Mucosa of rectum (tissue), 2 donors: ENCODE measurements at regions not wholly inside any gene's neighbourhood (a gene's known extent, or its start where the extent isn't known, plus 50 kb on each side); places are given as distances from the start of the nearest gene placed in this dataset.

Source experiments
- H3K27ac ChIP-seq, 2 donors: one replicate each; pipeline ENCODE4 v1.7.0; 2013; ENCODE audit warnings: inconsistent platforms in 2 of 2, low read depth in 2 of 2, low read length in 2 of 2
- H3K27me3 ChIP-seq, 2 donors: one replicate each; pipeline ENCODE4 v1.7.0; 2013; ENCODE audit warnings: low read length in 2 of 2; ENCODE audit not compliant: control insufficient read depth in 2 of 2, insufficient read depth in 2 of 2
- H3K36me3 ChIP-seq, 2 donors: one replicate each; pipeline ENCODE4 v1.7.0; 2013; ENCODE audit warnings: low read length in 2 of 2; ENCODE audit not compliant: control insufficient read depth in 2 of 2, insufficient read depth in 2 of 2
- H3K4me1 ChIP-seq, 2 donors: one replicate each; pipeline ENCODE4 v1.7.0; 2013; ENCODE audit warnings: low read length in 2 of 2, mild to moderate bottlenecking in 1 of 2; ENCODE audit not compliant: control insufficient read depth in 2 of 2, insufficient read depth in 2 of 2
- H3K4me3 ChIP-seq, 2 donors: one replicate each; pipeline ENCODE4 v1.7.0; 2013; ENCODE audit warnings: low read length in 2 of 2
- H3K9ac ChIP-seq, 2 donors: one replicate each; pipeline ENCODE4 v1.7.0; 2013; ENCODE audit warnings: low read length in 2 of 2, low read depth in 1 of 2, mild to moderate bottlenecking in 1 of 2
- H3K9me3 ChIP-seq, 2 donors: one replicate each; pipeline ENCODE4 v1.7.0; 2013; ENCODE audit warnings: low read length in 2 of 2; ENCODE audit not compliant: control insufficient read depth in 2 of 2
- donor health status: healthy.
- donor health status: Normal muscosa, but diverticular disease.

DNA sequence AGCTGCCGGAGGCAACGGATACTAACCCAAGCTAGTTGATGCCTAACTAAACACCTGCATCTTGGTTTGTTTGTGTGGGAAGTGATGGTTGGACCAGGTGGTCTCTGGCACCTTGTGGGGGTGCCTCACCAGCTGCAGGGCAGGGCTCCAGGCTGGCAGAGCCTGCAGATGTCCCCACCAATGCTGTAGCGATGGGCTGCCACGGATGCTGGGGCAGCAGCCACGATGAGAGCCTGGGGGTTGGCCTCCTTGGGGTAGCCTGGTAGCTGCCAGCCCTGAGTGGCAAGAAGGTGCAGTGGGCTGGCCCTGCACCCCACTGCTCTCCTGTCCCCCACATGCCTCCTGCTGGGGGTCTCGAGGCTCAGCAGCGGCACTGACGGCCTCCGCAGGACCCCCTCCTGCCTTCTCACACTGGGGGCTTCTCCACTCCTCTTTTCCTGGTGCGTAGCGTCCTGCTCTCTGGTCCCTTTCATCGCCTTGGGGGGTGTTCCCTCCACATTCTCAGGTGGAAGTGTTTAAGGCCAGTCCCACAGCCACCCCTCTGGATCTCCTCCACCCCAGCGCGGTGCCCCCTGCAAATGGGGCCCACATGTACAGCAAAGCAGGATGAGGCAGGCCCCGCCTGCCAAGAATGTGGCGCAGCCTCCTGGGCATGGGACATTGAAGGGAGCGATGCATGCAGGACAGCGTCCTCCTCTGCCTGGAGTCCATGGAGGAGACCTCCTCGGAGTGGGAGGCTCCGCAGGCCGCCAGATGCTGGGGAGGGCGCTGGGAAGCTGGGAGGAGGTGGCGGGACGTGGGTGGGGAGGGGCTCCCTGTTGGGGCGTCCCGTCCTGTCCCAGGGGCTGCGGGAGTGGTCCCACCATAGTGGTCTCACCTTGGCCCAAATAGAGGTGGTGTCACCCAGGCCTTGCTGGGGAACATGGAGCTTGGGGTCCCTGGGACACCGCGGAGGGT, 173.1 kb downstream of the ASB1 start:
- no peaks in the 10 kb centered on the region for H3K36me3 ChIP-seq
- H3K4me3 ChIP-seq, result no peak overlapping the region
- no peaks in the 10 kb centered on the region for H3K4me1 ChIP-seq
- no peaks in the 10 kb centered on the region for H3K9me3 ChIP-seq
- no peak overlapping the region for H3K27ac ChIP-seq
- H3K27me3 ChIP-seq, result no peaks in the 10 kb centered on the region
- H3K9ac ChIP-seq, result no peak overlapping the region

DNA sequence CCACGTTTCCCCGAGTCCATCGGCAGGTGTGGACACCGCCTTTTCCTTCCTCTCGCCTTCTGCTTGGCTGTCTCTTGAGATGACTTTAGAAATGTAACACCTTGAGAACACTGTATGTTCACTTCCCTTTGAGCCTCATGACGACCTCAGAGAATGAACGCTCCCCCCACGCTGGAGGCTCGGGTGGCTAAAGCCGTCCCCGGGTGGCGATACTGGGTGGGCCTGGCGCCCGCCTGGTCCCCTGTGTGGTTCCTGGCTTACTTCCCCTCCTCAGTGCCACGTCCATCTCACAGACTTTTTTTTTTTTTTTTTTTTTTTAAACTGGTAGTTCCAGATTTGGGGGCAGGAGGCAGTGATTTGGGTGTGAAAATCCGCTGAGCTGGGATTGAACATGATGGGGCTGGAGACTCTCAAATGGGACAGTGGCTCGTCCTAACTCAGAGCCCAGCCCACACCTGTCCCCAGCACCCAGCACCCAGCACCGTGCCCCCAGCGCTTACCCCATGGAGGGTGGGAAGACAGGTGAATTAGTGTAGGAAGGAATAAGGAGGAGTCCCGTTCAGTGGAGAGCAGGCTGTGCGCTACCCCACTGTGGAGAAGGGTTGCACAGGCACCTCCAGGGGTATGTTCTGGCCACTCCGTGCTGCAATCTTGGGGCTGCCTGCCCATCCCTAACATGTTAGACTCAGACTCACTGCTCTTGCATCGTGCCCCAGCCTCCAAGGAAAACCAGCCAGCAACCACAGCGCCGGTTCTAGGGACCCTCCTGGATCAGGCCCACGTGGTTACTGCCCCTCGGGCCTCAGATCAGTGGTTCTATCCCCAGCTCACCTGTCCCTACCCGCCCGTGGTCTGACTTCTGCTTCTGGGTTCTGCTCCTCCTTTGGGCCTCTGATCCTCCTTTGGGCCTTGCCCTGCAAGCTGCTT, 174.0 kb downstream of the ASB1 start:
- Histone ChIP-seq H3K9me3 (no peaks in the 10 kb centered on the region), H3K27ac (no peak overlapping the region), H3K27me3 (no peaks in the 10 kb centered on the region), H3K9ac (no peak overlapping the region), H3K4me3 (no peak overlapping the region), H3K36me3 (no peaks in the 10 kb centered on the region), H3K4me1 (no peaks in the 10 kb centered on the region)

DNA sequence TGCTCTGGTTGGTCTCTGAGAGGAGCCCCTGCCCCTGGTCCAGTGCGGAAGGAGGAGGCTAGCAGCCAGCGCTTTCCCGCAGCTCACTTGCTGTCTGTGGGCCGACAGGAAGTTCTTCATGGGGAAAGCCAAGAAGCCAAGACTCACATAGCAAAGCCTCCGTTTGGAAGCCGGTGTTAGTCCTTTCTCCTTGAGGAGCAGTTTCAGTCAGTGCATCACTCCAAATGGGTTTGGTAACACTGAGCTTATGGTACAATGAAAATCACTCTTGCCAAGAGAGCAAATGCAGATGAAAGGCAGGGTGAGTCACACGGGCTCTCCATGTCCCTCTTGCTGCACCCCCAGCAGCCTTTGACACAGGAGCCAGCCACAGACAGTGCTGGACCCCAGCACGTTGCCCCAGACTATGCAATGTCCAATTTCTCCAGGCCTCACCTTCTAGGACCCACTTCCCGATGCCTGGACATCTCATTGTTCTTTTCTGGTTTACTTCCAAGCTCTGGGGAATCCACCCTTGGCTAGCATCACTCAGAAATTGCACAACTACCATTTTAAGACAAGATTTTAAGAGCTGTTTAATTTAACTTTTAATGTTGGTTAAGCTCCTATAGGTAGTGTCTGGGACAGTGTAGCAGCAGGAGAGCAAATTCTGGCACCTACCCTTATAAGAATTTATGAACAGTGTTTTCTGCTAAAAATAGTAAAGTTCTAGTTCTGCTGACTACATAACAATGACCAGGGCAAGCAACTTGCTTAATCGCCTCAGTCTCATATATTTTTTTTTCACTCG, 174.9 kb downstream of the ASB1 start:
- Histone ChIP-seq H3K9ac (no peak overlapping the region), H3K27ac (no peak overlapping the region), H3K4me3 (no peak overlapping the region), H3K4me1 (no peaks in the 10 kb centered on the region), H3K27me3 (no peaks in the 10 kb centered on the region), H3K36me3 (no peaks in the 10 kb centered on the region), H3K9me3 (no peaks in the 10 kb centered on the region)

DNA sequence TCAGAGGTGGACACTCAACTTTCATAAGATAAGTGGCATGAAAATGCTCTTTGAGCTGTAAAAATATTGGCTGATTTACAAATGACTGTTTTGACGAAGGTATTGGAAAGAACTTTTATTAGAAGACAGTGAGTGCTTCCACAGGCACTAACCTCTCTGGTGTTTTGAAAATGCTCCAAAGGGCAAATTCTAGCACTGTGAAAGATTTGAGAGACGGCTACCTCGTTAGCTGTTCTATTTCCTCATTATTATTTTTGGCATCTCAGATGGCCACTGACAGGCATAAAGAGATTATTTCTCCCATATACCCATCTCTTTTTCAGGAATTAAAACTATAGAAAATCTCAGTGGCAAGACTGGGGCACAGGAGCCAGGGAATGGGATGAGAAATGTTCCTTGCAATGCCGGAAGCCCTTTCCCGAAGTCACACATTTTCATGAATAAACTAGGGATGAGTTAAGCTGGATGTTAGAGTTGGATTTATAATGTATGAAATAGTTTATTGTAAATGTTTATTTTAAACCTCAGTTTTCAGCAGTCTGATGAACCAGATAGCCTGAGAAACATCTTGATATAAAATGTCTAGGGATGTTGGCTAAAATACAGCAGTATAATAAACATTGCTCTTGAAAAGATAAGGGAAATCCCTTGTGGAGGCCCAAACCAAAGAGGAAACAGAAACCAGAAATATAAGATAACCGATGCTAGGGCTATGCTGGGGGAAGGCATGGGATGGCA, 175.7 kb downstream of the ASB1 start:
- no peaks in the 10 kb centered on the region for H3K4me1 ChIP-seq
- H3K9me3 ChIP-seq, result no peaks in the 10 kb centered on the region
- no peak overlapping the region for H3K27ac ChIP-seq
- no peak overlapping the region for H3K9ac ChIP-seq
- H3K36me3 ChIP-seq, result no peaks in the 10 kb centered on the region
- H3K27me3 ChIP-seq, result no peaks in the 10 kb centered on the region
- H3K4me3 ChIP-seq, result no peak overlapping the region

DNA sequence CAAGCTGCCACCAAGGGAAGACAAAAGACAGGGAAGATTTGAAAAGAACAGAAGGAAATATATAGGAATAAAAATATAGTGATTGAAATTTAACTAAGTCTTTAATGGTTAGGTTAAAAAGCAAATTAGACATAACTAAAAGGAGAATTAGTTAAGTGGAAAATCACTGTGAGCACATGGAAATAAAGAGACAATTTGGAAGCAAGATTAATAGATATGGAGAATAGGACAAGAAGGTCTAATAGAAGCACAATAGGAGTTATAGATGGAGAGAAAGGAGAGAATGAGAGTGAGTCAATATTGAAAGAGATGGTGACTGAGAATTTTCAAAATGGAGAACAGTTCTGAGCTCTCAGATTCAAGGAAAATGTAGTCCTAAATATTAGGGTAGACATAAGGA, 176.9 kb downstream of the ASB1 start:
- H3K27me3 ChIP-seq, result no peaks in the 10 kb centered on the region
- no peak overlapping the region for H3K9ac ChIP-seq
- no peaks in the 10 kb centered on the region for H3K4me1 ChIP-seq
- H3K9me3 ChIP-seq, result no peaks in the 10 kb centered on the region
- no peak overlapping the region for H3K4me3 ChIP-seq
- no peak overlapping the region for H3K27ac ChIP-seq
- no peaks in the 10 kb centered on the region for H3K36me3 ChIP-seq

DNA sequence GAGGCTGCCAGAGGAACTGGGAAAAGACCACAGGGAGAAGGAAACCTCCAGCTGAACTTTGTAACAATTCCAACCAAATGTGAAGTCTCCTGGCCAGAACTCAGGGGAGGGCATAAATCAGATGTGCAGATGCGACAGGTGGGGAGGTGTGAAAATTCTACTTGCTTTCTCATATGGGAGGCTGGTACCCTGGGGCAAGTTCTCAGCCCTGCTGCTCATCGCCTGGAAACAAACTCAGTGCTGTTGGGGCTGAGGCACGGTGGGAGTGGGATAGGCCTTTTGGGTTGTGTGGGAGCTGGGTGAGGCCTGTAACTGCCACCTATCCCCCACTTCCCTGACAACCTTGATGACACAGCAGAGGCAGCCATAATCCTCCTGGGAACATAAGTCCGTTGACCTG, 179.6 kb downstream of the ASB1 start:
- H3K27ac ChIP-seq, result no peak overlapping the region
- no peaks in the 10 kb centered on the region for H3K9me3 ChIP-seq
- H3K4me3 ChIP-seq, result no peak overlapping the region
- no peak overlapping the region for H3K9ac ChIP-seq
- no peaks in the 10 kb centered on the region for H3K4me1 ChIP-seq
- no peaks in the 10 kb centered on the region for H3K36me3 ChIP-seq
- no peaks in the 10 kb centered on the region for H3K27me3 ChIP-seq

DNA sequence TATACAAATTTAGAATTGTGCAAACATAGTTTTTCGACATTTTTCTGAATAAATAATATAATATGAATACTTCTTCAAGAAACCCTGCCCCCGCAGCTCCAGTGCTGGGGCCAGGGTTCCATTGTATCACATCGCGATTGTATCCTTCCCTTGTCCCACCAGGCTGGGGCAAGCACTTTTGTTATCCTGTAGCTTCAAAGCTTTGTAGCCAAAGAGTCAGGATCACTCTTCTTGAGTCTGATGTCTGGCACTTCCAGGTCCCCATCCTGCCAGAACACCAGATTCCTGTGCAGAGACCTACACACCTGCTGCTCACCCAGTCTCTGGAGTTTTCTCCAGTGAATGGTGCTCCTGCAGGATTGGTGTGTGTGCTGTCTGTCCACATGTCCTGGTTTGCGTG, 186.9 kb downstream of the ASB1 start:
- H3K4me3 ChIP-seq, result no peak overlapping the region
- H3K36me3 ChIP-seq, result no peaks in the 10 kb centered on the region
- no peaks in the 10 kb centered on the region for H3K9me3 ChIP-seq
- no peak overlapping the region for H3K27ac ChIP-seq
- no peaks in the 10 kb centered on the region for H3K4me1 ChIP-seq
- H3K9ac ChIP-seq, result no peak overlapping the region
- no peaks in the 10 kb centered on the region for H3K27me3 ChIP-seq

DNA sequence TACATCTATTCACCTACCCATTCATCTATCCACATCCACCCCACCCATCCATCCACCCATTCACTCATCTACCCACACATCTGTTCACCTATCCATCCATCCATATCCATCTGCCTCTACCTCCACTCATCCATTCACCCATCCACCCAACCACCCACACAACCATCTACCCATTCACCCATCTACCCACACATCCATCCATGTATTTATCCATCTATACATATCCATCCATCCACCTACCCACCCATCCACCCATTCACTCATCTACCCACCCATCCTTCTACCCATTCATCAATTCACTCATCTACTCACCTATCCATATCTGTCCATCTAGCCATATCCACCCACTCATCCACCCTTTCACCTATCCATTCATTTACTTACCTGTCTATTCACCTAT, 187.6 kb downstream of the ASB1 start:
- no peaks in the 10 kb centered on the region for H3K36me3 ChIP-seq
- no peaks in the 10 kb centered on the region for H3K4me1 ChIP-seq
- no peak overlapping the region for H3K4me3 ChIP-seq
- no peak overlapping the region for H3K9ac ChIP-seq
- no peaks in the 10 kb centered on the region for H3K27me3 ChIP-seq
- H3K27ac ChIP-seq, result no peak overlapping the region
- H3K9me3 ChIP-seq, result no peaks in the 10 kb centered on the region

DNA sequence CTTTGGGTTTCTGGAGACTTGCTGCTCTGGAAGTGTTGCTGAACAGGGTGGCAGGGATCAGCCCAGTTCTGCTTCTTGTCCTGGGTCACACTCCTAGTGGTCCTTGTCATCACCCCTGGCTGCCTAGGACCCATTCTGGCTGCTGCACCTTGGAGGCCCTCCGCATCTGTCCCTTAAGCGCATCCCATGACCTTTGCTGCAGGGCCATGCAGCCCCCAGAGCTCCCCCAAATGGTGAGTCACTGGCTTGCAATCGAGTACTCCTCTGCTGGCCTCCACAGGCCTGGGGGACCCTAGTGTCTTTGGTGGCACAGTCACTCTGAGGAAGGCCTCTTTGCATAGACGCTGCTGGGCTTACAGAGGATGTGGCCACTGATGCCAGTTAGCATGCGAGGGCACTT, 188.5 kb downstream of the ASB1 start:
- Histone ChIP-seq H3K4me1 (no peaks in the 10 kb centered on the region), H3K9ac (no peak overlapping the region), H3K4me3 (no peak overlapping the region), H3K36me3 (no peaks in the 10 kb centered on the region), H3K27me3 (no peaks in the 10 kb centered on the region), H3K27ac (no peak overlapping the region), H3K9me3 (no peaks in the 10 kb centered on the region)
